Prostate gland (tissue), 2 donors: ENCODE measurements at regions not wholly inside any gene's neighbourhood (a gene's known extent, or its start where the extent isn't known, plus 50 kb on each side); places are given as distances from the start of the nearest gene placed in this dataset.

Experiments
- CTCF ChIP-seq, 4 experiments: fragments of 200-600 bp in 2 of 4; fragments of 450-650 bp in 2 of 4; sonication (generic) in 2 of 4; IDR thresholded peaks; 1 replicate in 3 of 4; 2 replicates in 1 of 4; pipeline ENCODE4 v1.5.1; 2016 to 2019; ENCODE audit warnings: antibody characterized with exemption in 4 of 4, mild to moderate bottlenecking in 2 of 4, moderate library complexity in 2 of 4
- POLR2A ChIP-seq: fragments of 450-650 bp; IDR thresholded peaks from one replicate; pipeline ENCODE4 v1.6.1; 2016; ENCODE audit warnings: antibody characterized with exemption, mild to moderate bottlenecking
- POLR2AphosphoS5 ChIP-seq: sonication (generic); formaldehyde crosslinking; IDR thresholded peaks from one replicate; pipeline ENCODE4 v1.6.1; 2017; ENCODE audit warnings: antibody characterized with exemption

GRCh38 chr13:111005808-111006505 lies 91.1 kb upstream of the ANKRD10 start:
- TF ChIP-seq CTCF (IDR thresholded peaks at IDR 0.05), result no peak
- TF ChIP-seq POLR2A, result no peak
- no peak for TF ChIP-seq POLR2AphosphoS5
